ENCODE measurements at regions not wholly inside any gene's neighbourhood (a gene's known extent, or its start where the extent isn't known, plus 50 kb on each side); places are given as distances from the start of the nearest gene placed in this dataset.

- TF ChIP-seq CTCF (conservative IDR thresholded peaks at IDR 0.05; ENCODE audit: low read depth) = no peak
- H3K27ac ChIP-seq = no peak overlapping the region
- POLR2A ChIA-PET (ENCODE audit: low non-redundant PET) = no interaction called here
- DNase-seq (ENCODE audit: low spot score) = no peak
- CTCF ChIA-PET = no interaction called here
These were observed 86.2 kb upstream of the PRL start for GRCh38 chr6:22383016-22383415.

- ChIA-PET CTCF (no interaction called here), POLR2A (ENCODE audit: low non-redundant PET) (no interaction called here)
- no peak for DNase-seq (ENCODE audit: low spot score)
- H3K27ac ChIP-seq = no peak overlapping the region
- no peak for TF ChIP-seq CTCF (conservative IDR thresholded peaks at IDR 0.05; ENCODE audit: low read depth)
These were observed 95.9 kb upstream of the PRL start for GRCh38 chr6:22392711-22393110.

GRCh38 chr6:22394691-22395090 lies 97.9 kb upstream of the PRL start:
- CTCF ChIA-PET = no interaction called here

GRCh38 chr6:22399693-22400092 lies 102.9 kb upstream of the PRL start:
- no peak for TF ChIP-seq CTCF (conservative IDR thresholded peaks at IDR 0.05; ENCODE audit: low read depth)
- ChIA-PET CTCF (no interaction called here), POLR2A (ENCODE audit: low non-redundant PET) (no interaction called here)
- DNase-seq (ENCODE audit: low spot score) = peak; percentile 17
- no peak overlapping the region for H3K27ac ChIP-seq

More at GRCh38 chr6:22394691-22395090, 97.9 kb upstream of the PRL start:
- no peak for TF ChIP-seq CTCF (conservative IDR thresholded peaks at IDR 0.05; ENCODE audit: low read depth)
- DNase-seq (ENCODE audit: low spot score) = no peak
- POLR2A ChIA-PET (ENCODE audit: low non-redundant PET) = no interaction called here
- no peak overlapping the region for H3K27ac ChIP-seq

GRCh38 chr6:22401206-22401605 lies 104.4 kb upstream of the PRL start:
- ChIA-PET CTCF (interaction anchor here (0.7 kb wide), 1 partner anchor 1081 kb away, joined by 5 read pairs; no protein-coding TSS in a partner anchor), POLR2A (ENCODE audit: low non-redundant PET) (no interaction called here)
- peak; percentile 2 for DNase-seq (ENCODE audit: low spot score)
- no peak for TF ChIP-seq CTCF (conservative IDR thresholded peaks at IDR 0.05; ENCODE audit: low read depth)
- no peak overlapping the region for H3K27ac ChIP-seq

- no peak for DNase-seq (ENCODE audit: low spot score)
- no peak overlapping the region for H3K27ac ChIP-seq
- CTCF ChIA-PET = no interaction called here
- no peak for TF ChIP-seq CTCF (conservative IDR thresholded peaks at IDR 0.05; ENCODE audit: low read depth)
- POLR2A ChIA-PET (ENCODE audit: low non-redundant PET) = no interaction called here
These were observed 105.1 kb upstream of the PRL start for GRCh38 chr6:22401932-22402331.

GRCh38 chr6:22409486-22409885 lies 112.7 kb upstream of the PRL start:
- CTCF ChIA-PET = no interaction called here
- no peak for TF ChIP-seq CTCF (conservative IDR thresholded peaks at IDR 0.05; ENCODE audit: low read depth)
- no peak for DNase-seq (ENCODE audit: low spot score)
- no peak overlapping the region for H3K27ac ChIP-seq
- POLR2A ChIA-PET (ENCODE audit: low non-redundant PET) = no interaction called here

Measured in RWPE1 (cell line).